ENCODE measurements at regions not wholly inside any gene's neighbourhood (a gene's known extent, or its start where the extent isn't known, plus 50 kb on each side); places are given as distances from the start of the nearest gene placed in this dataset.
"Not testable (repeated sequence)": the region's sequence is repeated elsewhere in the genome, so short reads cannot be mapped to it uniquely, and the experiment has no call there.

GRCh38 chr2:2452961-2453360 is 121.9 kb upstream of the MYT1L start:
- DNase-seq: no peak
- Histone ChIP-seq H3K27me3 (replicated peaks in 1 of 7) (no peaks in the 10 kb centered on the region), H3K36me3 (no peaks in the 10 kb centered on the region), H3K27ac (no peak overlapping the region), H3K9me3 (no peaks in the 10 kb centered on the region), H3K4me3 (no peak overlapping the region), H3K4me1 (no peaks in the 10 kb centered on the region)
- TF ChIP-seq POLR2AphosphoS5 (IDR thresholded peaks at IDR 0.05) (no peak), CTCF (IDR thresholded peaks at IDR 0.05 in 8 of 11, conservative IDR thresholded peaks at IDR 0.05 in 3 of 11) (no peak), POLR2A (IDR thresholded peaks at IDR 0.05) (no peak)
- WGBS, 5 donors: 64 to 73% (median 67%) methylated on average over 4 of the region's 4 CpGs
- intact Hi-C loops (cut with DNase I; ENCODE audit: low total_unique reads): no loop called here

- H3K36me3 ChIP-seq; H3K4me1 ChIP-seq; H3K27me3 ChIP-seq (replicated peaks in 1 of 7); intact Hi-C loops (cut with DNase I; ENCODE audit: low total_unique reads); H3K27ac ChIP-seq; H3K9me3 ChIP-seq; H3K4me3 ChIP-seq; DNase-seq: not testable (repeated sequence)
- WGBS, 5 donors: 83 to 94% (median 84%) methylated on average over 1 to 4 of the region's 4 CpGs
Observed at GRCh38 chr2:2451275-2451674, 120.2 kb upstream of the MYT1L start.

- Histone ChIP-seq H3K4me1 (no peaks in the 10 kb centered on the region), H3K4me3 (no peak overlapping the region), H3K9me3 (no peaks in the 10 kb centered on the region), H3K36me3 (no peaks in the 10 kb centered on the region), H3K27me3 (replicated peaks in 1 of 7) (no peaks in the 10 kb centered on the region), H3K27ac (no peak overlapping the region)
- no peak for TF ChIP-seq POLR2AphosphoS5 (IDR thresholded peaks at IDR 0.05)
- TF ChIP-seq POLR2A (IDR thresholded peaks at IDR 0.05): no peak
- no peak for TF ChIP-seq CTCF (IDR thresholded peaks at IDR 0.05 in 8 of 11, conservative IDR thresholded peaks at IDR 0.05 in 3 of 11)
- DNase-seq: no peak
- intact Hi-C loops (cut with DNase I; ENCODE audit: low total_unique reads): no loop called here
- WGBS, 5 donors: 85 to 91% (median 87%) methylated on average over 4 of the region's 4 CpGs
Observed at GRCh38 chr2:2448178-2448577, 117.1 kb upstream of the MYT1L start.

- H3K4me1 ChIP-seq: no peaks in the 10 kb centered on the region
- TF ChIP-seq POLR2AphosphoS5 (IDR thresholded peaks at IDR 0.05): no peak
- no peak for TF ChIP-seq CTCF (IDR thresholded peaks at IDR 0.05 in 8 of 11, conservative IDR thresholded peaks at IDR 0.05 in 3 of 11)
- no peak for TF ChIP-seq POLR2A (IDR thresholded peaks at IDR 0.05)
- no peaks in the 10 kb centered on the region for H3K36me3 ChIP-seq
- intact Hi-C loops (cut with DNase I; ENCODE audit: low total_unique reads): no loop called here
- 66 to 85% (median 71%) methylated on average over 5 of the region's 5 CpGs for WGBS, 5 donors
- H3K4me3 ChIP-seq: no peak overlapping the region
- no peaks in the 10 kb centered on the region for H3K27me3 ChIP-seq (replicated peaks in 1 of 7)
- no peak overlapping the region for H3K27ac ChIP-seq
- no peak for DNase-seq
- peaks cover 0 to 6% (median 0%) of the 10 kb centered on the region in 8 donors for H3K9me3 ChIP-seq
Observed at GRCh38 chr2:2422621-2423020, 91.5 kb upstream of the MYT1L start.

GRCh38 chr2:2413525-2413924 is 82.5 kb upstream of the MYT1L start:
- no peak for DNase-seq
- intact Hi-C loops (cut with DNase I; ENCODE audit: low total_unique reads): no loop called here
- Histone ChIP-seq H3K4me1 (no peaks in the 10 kb centered on the region), H3K27ac (no peak overlapping the region), H3K9me3 (no peaks in the 10 kb centered on the region), H3K27me3 (replicated peaks in 1 of 7) (peaks cover 0 to 4% (median 0%) of the 10 kb centered on the region in 7 donors), H3K4me3 (no peak overlapping the region), H3K36me3 (no peaks in the 10 kb centered on the region)
- TF ChIP-seq CTCF (IDR thresholded peaks at IDR 0.05 in 8 of 11, conservative IDR thresholded peaks at IDR 0.05 in 3 of 11) (no peak), POLR2A (IDR thresholded peaks at IDR 0.05) (no peak), POLR2AphosphoS5 (IDR thresholded peaks at IDR 0.05) (no peak)
- WGBS, 5 donors: 85 to 97% (median 94%) methylated on average over 2 of the region's 2 CpGs

Measured in spleen (tissue), 11 donors.